ENCODE measurements at regions not wholly inside any gene's neighbourhood (a gene's known extent, or its start where the extent isn't known, plus 50 kb on each side); places are given as distances from the start of the nearest gene placed in this dataset.

- Histone ChIP-seq H3K36me3 (no peaks in the 10 kb centered on the region), H3K27ac (no peak overlapping the region), H3K4me1 (ENCODE audit: control insufficient read depth in 1 of 2, insufficient read depth in 1 of 2, low read depth in 1 of 2, low read length in 1 of 2) (peaks cover 0 to 16% of the 10 kb centered on the region in 2 experiments), H3K9me3 (no peaks in the 10 kb centered on the region), H3K4me3 (ENCODE audit: low read depth in 1 of 2, low read length in 1 of 2) (no peak overlapping the region), H3K27me3 (peaks cover 47% of the 10 kb centered on the region)
- TF ChIP-seq CTCF (IDR thresholded peaks at IDR 0.05): no peak
Observed at GRCh38 chr2:239881031-239881471, 144.1 kb downstream of the NDUFA10 start.

- no peaks in the 10 kb centered on the region for H3K36me3 ChIP-seq
- no peak overlapping the region for H3K27ac ChIP-seq
- no peaks in the 10 kb centered on the region for H3K9me3 ChIP-seq
- H3K27me3 ChIP-seq: peaks cover 47% of the 10 kb centered on the region
- no peak for TF ChIP-seq CTCF (IDR thresholded peaks at IDR 0.05)
- no peak overlapping the region for H3K4me3 ChIP-seq (ENCODE audit: low read depth in 1 of 2, low read length in 1 of 2)
- peaks cover 0 to 17% of the 10 kb centered on the region in 2 experiments for H3K4me1 ChIP-seq (ENCODE audit: control insufficient read depth in 1 of 2, insufficient read depth in 1 of 2, low read depth in 1 of 2, low read length in 1 of 2)
Observed at GRCh38 chr2:239880396-239880795, 144.7 kb downstream of the NDUFA10 start.

GRCh38 chr2:239879423-239880084 lies 145.6 kb downstream of the NDUFA10 start:
- Histone ChIP-seq H3K27me3 (peaks cover 47% of the 10 kb centered on the region), H3K27ac (no peak overlapping the region), H3K4me1 (ENCODE audit: control insufficient read depth in 1 of 2, insufficient read depth in 1 of 2, low read depth in 1 of 2, low read length in 1 of 2) (peaks cover 0 to 17% of the 10 kb centered on the region in 2 experiments), H3K4me3 (ENCODE audit: low read depth in 1 of 2, low read length in 1 of 2) (no peak overlapping the region), H3K36me3 (no peaks in the 10 kb centered on the region), H3K9me3 (no peaks in the 10 kb centered on the region)
- TF ChIP-seq CTCF (IDR thresholded peaks at IDR 0.05): no peak

- H3K9me3 ChIP-seq: no peaks in the 10 kb centered on the region
- H3K36me3 ChIP-seq: no peaks in the 10 kb centered on the region
- no peak for TF ChIP-seq CTCF (IDR thresholded peaks at IDR 0.05)
Observed at GRCh38 chr2:239878686-239879085, 146.5 kb downstream of the NDUFA10 start.

GRCh38 chr2:239876948-239877289 lies 148.2 kb downstream of the NDUFA10 start:
- Histone ChIP-seq H3K4me3 (ENCODE audit: low read depth in 1 of 2, low read length in 1 of 2) (no peak overlapping the region), H3K27ac (no peak overlapping the region), H3K36me3 (no peaks in the 10 kb centered on the region), H3K4me1 (ENCODE audit: control insufficient read depth in 1 of 2, insufficient read depth in 1 of 2, low read depth in 1 of 2, low read length in 1 of 2) (peaks cover 0 to 9% of the 10 kb centered on the region in 2 experiments), H3K9me3 (no peaks in the 10 kb centered on the region), H3K27me3 (peaks cover 43% of the 10 kb centered on the region)
- no peak for TF ChIP-seq CTCF (IDR thresholded peaks at IDR 0.05)

More at GRCh38 chr2:239878686-239879085, 146.5 kb downstream of the NDUFA10 start:
- H3K27ac ChIP-seq: no peak overlapping the region
- H3K4me3 ChIP-seq (ENCODE audit: low read depth in 1 of 2, low read length in 1 of 2): no peak overlapping the region
- peaks cover 47% of the 10 kb centered on the region for H3K27me3 ChIP-seq
- H3K4me1 ChIP-seq (ENCODE audit: control insufficient read depth in 1 of 2, insufficient read depth in 1 of 2, low read depth in 1 of 2, low read length in 1 of 2): peaks cover 0 to 17% of the 10 kb centered on the region in 2 experiments
